Bronchial epithelial cell (primary cell): ENCODE measurements at regions not wholly inside any gene's neighbourhood (a gene's known extent, or its start where the extent isn't known, plus 50 kb on each side); places are given as distances from the start of the nearest gene placed in this dataset.

Experiments
- DNase-seq: peaks from one replicate; pipeline ENCODE4 v3.0.0-alpha.2; 2010; ENCODE audit warnings: low read depth
- FAIRE-seq: peaks from 2 replicates; lab custom pipeline; 2011; peaks lifted over from hg19 to GRCh38; lab: Jason Lieb, UNC
- H3K27me3 ChIP-seq: 2 replicates; pipeline ENCODE4 v1.5.1; 2011; ENCODE audit warnings: low read length; ENCODE audit not compliant: control insufficient read depth, insufficient read depth
- H3K36me3 ChIP-seq: 2 replicates; pipeline ENCODE4 v1.5.1; 2011; ENCODE audit warnings: low read length; ENCODE audit not compliant: control insufficient read depth, insufficient read depth
- H3K4me3 ChIP-seq: 2 replicates; pipeline ENCODE4 v1.5.1; 2011; ENCODE audit warnings: mild to moderate bottlenecking, low read depth, low read length, control low read depth
- CTCF ChIP-seq: IDR thresholded peaks from 2 replicates; pipeline ENCODE4 v1.5.1; 2011; ENCODE audit warnings: mild to moderate bottlenecking, moderate library complexity, low read length, control low read depth, inconsistent platforms; ENCODE audit not compliant: insufficient read depth, severe bottlenecking

GRCh38 chr14:54339771-54340170 is 57.0 kb upstream of the CDKN3 start:
- Histone ChIP-seq H3K27me3 (no peaks in the 10 kb centered on the region), H3K4me3 (no peak overlapping the region), H3K36me3 (no peaks in the 10 kb centered on the region)
- FAIRE-seq (no peak), DNase-seq (no peak)
- TF ChIP-seq CTCF: no peak

- Histone ChIP-seq H3K4me3 (no peak overlapping the region), H3K27me3 (no peaks in the 10 kb centered on the region), H3K36me3 (no peaks in the 10 kb centered on the region)
- no peak for TF ChIP-seq CTCF
- no peak for FAIRE-seq
- no peak for DNase-seq
These were observed 54.0 kb upstream of the CDKN3 start for GRCh38 chr14:54342806-54343205.

DNA sequence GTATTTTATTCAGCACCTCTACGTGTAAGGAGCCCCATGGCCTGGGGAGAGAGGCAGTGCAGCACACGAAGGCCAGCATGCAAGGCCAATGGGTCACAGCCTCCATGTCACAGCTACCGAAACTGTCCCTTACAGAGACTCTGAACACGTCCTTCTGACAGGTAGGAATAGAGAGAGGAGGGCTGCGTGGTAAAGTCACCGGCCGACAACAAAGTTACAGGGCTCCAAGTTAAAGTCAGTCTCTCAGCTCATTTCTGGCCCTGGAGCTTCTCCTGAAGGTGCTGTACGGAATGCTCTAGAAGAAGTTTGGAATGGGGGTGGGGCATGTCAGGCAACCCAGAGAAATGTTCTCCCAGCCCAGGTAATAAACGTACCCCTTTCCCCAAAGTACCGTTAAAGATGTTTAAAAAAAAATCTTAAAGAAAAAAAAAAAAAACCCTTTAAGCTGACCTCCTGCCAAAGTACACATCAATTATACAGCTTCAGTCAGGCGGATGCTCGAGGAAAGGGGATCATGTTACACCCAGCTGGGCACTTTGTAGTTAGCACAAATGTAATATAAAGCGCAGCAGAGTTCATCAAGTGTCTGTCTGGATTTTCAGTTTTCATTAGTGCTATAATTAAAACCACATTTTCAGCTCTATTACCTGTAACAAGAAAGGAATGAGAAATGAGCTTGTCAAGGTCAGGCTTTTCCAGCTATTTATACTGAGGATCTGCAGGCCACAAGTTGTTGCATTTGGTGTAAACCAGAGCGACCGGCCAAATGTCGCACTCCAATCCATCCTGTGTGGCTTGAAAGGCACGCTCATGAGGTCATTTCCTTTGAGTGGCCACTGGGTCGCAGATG is 53.3 kb upstream of the CDKN3 start:
- no peak overlapping the region for H3K4me3 ChIP-seq
- no peak for FAIRE-seq
- TF ChIP-seq CTCF: no peak
- H3K36me3 ChIP-seq: no peaks in the 10 kb centered on the region
- H3K27me3 ChIP-seq: no peaks in the 10 kb centered on the region
- no peak for DNase-seq

- Histone ChIP-seq H3K4me3 (no peak overlapping the region), H3K36me3 (no peaks in the 10 kb centered on the region), H3K27me3 (no peaks in the 10 kb centered on the region)
- FAIRE-seq (no peak), DNase-seq (no peak)
- TF ChIP-seq CTCF: no peak
These were observed 52.4 kb upstream of the CDKN3 start for GRCh38 chr14:54344445-54344844.

- no peaks in the 10 kb centered on the region for H3K36me3 ChIP-seq
- DNase-seq (no peak), FAIRE-seq (no peak)
- no peaks in the 10 kb centered on the region for H3K27me3 ChIP-seq
- no peak for TF ChIP-seq CTCF
- H3K4me3 ChIP-seq: no peak overlapping the region
These were observed 50.5 kb upstream of the CDKN3 start for GRCh38 chr14:54346257-54346656.
